ENCODE measurements at regions not wholly inside any gene's neighbourhood (a gene's known extent, or its start where the extent isn't known, plus 50 kb on each side); places are given as distances from the start of the nearest gene placed in this dataset.

- no peak for TF ChIP-seq CTCF (IDR thresholded peaks at IDR 0.05)
- TF ChIP-seq POLR2A (IDR thresholded peaks at IDR 0.05): no peak
- intact Hi-C loops (cut with DNase I): no loop called here
- no peaks in the 10 kb centered on the region for H3K36me3 ChIP-seq
Observed at GRCh38 chr5:117252566-117252965, 677.9 kb upstream of the SEMA6A start.

GRCh38 chr5:117249086-117249815, 674.6 kb upstream of the SEMA6A start:
- H3K36me3 ChIP-seq: no peaks in the 10 kb centered on the region
- intact Hi-C loops (cut with DNase I): no loop called here
- H3K27ac ChIP-seq: no peak overlapping the region
- H3K4me1 ChIP-seq: no peaks in the 10 kb centered on the region
- no peak for DNase-seq
- 80% methylated on average over 5 of the region's 5 CpGs for WGBS, 2 donors
- no peak overlapping the region for H3K4me3 ChIP-seq
- TF ChIP-seq POLR2A (IDR thresholded peaks at IDR 0.05) (no peak), CTCF (IDR thresholded peaks at IDR 0.05) (no peak)
- no peaks in the 10 kb centered on the region for H3K9me3 ChIP-seq
- H3K27me3 ChIP-seq: no peaks in the 10 kb centered on the region

More at GRCh38 chr5:117252566-117252965, 677.9 kb upstream of the SEMA6A start:
- Histone ChIP-seq H3K4me1 (no peaks in the 10 kb centered on the region), H3K27ac (no peak overlapping the region), H3K9me3 (no peaks in the 10 kb centered on the region), H3K27me3 (no peaks in the 10 kb centered on the region), H3K4me3 (no peak overlapping the region)
- no peak for DNase-seq

GRCh38 chr5:117246424-117246823, 671.8 kb upstream of the SEMA6A start:
- DNase-seq: no peak
- Histone ChIP-seq H3K4me1 (no peaks in the 10 kb centered on the region), H3K36me3 (no peaks in the 10 kb centered on the region), H3K27me3 (no peaks in the 10 kb centered on the region), H3K9me3 (no peaks in the 10 kb centered on the region), H3K4me3 (no peak overlapping the region), H3K27ac (no peak overlapping the region)
- no peak for TF ChIP-seq POLR2A (IDR thresholded peaks at IDR 0.05)
- TF ChIP-seq CTCF (IDR thresholded peaks at IDR 0.05): no peak
- intact Hi-C loops (cut with DNase I): no loop called here

GRCh38 chr5:117245130-117245529, 670.5 kb upstream of the SEMA6A start:
- no peak overlapping the region for H3K4me3 ChIP-seq
- H3K9me3 ChIP-seq: no peaks in the 10 kb centered on the region
- H3K4me1 ChIP-seq: no peaks in the 10 kb centered on the region
- intact Hi-C loops (cut with DNase I): no loop called here
- 63 to 71% methylated on average over 1 of the region's 1 CpG for WGBS, 2 donors
- H3K36me3 ChIP-seq: no peaks in the 10 kb centered on the region
- TF ChIP-seq CTCF (IDR thresholded peaks at IDR 0.05) (no peak), POLR2A (IDR thresholded peaks at IDR 0.05) (no peak)
- DNase-seq: no peak
- H3K27me3 ChIP-seq: no peaks in the 10 kb centered on the region
- no peak overlapping the region for H3K27ac ChIP-seq

- Histone ChIP-seq H3K4me1 (no peaks in the 10 kb centered on the region), H3K9me3 (no peaks in the 10 kb centered on the region), H3K27ac (no peak overlapping the region), H3K36me3 (no peaks in the 10 kb centered on the region), H3K4me3 (no peak overlapping the region), H3K27me3 (no peaks in the 10 kb centered on the region)
- no peak for DNase-seq
- TF ChIP-seq CTCF (IDR thresholded peaks at IDR 0.05) (no peak), POLR2A (IDR thresholded peaks at IDR 0.05) (no peak)
- intact Hi-C loops (cut with DNase I): no loop called here
- WGBS, 2 donors: 88 to 94% methylated on average over 2 of the region's 2 CpGs
Observed at GRCh38 chr5:117242028-117242427, 667.4 kb upstream of the SEMA6A start.
